Fibroblast of lung (primary cell): ENCODE measurements at regions not wholly inside any gene's neighbourhood (a gene's known extent, or its start where the extent isn't known, plus 50 kb on each side); places are given as distances from the start of the nearest gene placed in this dataset.
A peak's percentile ranks its signal among the peaks of the same experiment; 100 is the strongest.
"Not testable (repeated sequence)": the region's sequence is repeated elsewhere in the genome, so short reads cannot be mapped to it uniquely, and the experiment has no call there.

Experiments
- DNase-seq, 2 donors: peaks; one replicate each; pipeline versions ENCODE4 v3.0.0 to v3.0.0-alpha.2; 2010; ENCODE audit warnings: low read depth in 2 of 2
- H2AFZ ChIP-seq: 2 replicates; pipeline ENCODE4 v1.5.1; 2012; ENCODE audit warnings: low read length, control low read depth, inconsistent platforms
- H3K27ac ChIP-seq: 2 replicates; pipeline ENCODE4 v1.5.1; 2011; ENCODE audit warnings: low read length, control low read depth; ENCODE audit not compliant: insufficient read depth
- H3K27me3 ChIP-seq: 2 replicates; pipeline ENCODE4 v1.5.1; 2011; ENCODE audit warnings: mild to moderate bottlenecking, low read length; ENCODE audit not compliant: control insufficient read depth, insufficient read depth
- H3K36me3 ChIP-seq: 2 replicates; pipeline ENCODE4 v1.5.1; 2011; ENCODE audit warnings: low read length; ENCODE audit not compliant: control insufficient read depth, insufficient read depth
- H3K4me1 ChIP-seq: 2 replicates; pipeline ENCODE4 v1.5.1; 2011; ENCODE audit warnings: low read length; ENCODE audit not compliant: control insufficient read depth, insufficient read depth; ENCODE audit errors: extremely low read depth
- H3K4me2 ChIP-seq: 2 replicates; pipeline ENCODE4 v1.5.1; 2011; ENCODE audit warnings: low read length, control low read depth; ENCODE audit not compliant: insufficient read depth; ENCODE audit errors: extremely low read depth
- H3K4me3 ChIP-seq, 4 experiments: fragments of 200-600 bp in 1 of 4; sonication (generic) in 1 of 4; replicated peaks in 1 of 4; 2 replicates each; pipeline ENCODE4 v1.5.1; 2011 to 2016; ENCODE audit warnings: low read length in 4 of 4, low read depth in 3 of 4, mild to moderate bottlenecking in 3 of 4, control low read depth in 2 of 4, inconsistent platforms in 1 of 4, mixed read lengths in 1 of 4; ENCODE audit not compliant: insufficient read depth in 1 of 4; ENCODE audit errors: control extremely low read depth in 1 of 4
- H3K79me2 ChIP-seq: 2 replicates; pipeline ENCODE4 v1.5.1; 2012; ENCODE audit warnings: mild to moderate bottlenecking, low read length, inconsistent platforms; ENCODE audit not compliant: control insufficient read depth, insufficient read depth
- H3K9ac ChIP-seq: 2 replicates; pipeline ENCODE4 v1.5.1; 2011; ENCODE audit warnings: mild to moderate bottlenecking, low read length, control low read depth; ENCODE audit not compliant: insufficient read depth
- H3K9me3 ChIP-seq: 2 replicates; pipeline ENCODE4 v1.5.1; 2012; ENCODE audit warnings: low read depth, low read length; ENCODE audit not compliant: control insufficient read depth, insufficient read depth
- H4K20me1 ChIP-seq: 2 replicates; pipeline ENCODE4 v1.5.1; 2011; ENCODE audit warnings: low read length; ENCODE audit not compliant: control insufficient read depth, insufficient read depth; ENCODE audit errors: extremely low read depth
- EZH2 ChIP-seq: IDR thresholded peaks from 2 replicates; pipeline ENCODE4 v1.5.1; 2012; ENCODE audit warnings: low read length, control low read depth, mild to moderate bottlenecking; ENCODE audit errors: missing control alignments
- TF ChIP-seq, protein P1 (sequence below), 2 donors: IDR thresholded peaks in 1 of 2; conservative IDR thresholded peaks in 1 of 2; 1 replicate in 1 of 2; 2 replicates in 1 of 2; pipeline ENCODE4 v1.5.1; 2011 to 2012; ENCODE audit warnings: low read length in 2 of 2, control low read depth in 1 of 2, inconsistent platforms in 1 of 2, low read depth in 1 of 2, mild to moderate bottlenecking in 1 of 2

DNA sequence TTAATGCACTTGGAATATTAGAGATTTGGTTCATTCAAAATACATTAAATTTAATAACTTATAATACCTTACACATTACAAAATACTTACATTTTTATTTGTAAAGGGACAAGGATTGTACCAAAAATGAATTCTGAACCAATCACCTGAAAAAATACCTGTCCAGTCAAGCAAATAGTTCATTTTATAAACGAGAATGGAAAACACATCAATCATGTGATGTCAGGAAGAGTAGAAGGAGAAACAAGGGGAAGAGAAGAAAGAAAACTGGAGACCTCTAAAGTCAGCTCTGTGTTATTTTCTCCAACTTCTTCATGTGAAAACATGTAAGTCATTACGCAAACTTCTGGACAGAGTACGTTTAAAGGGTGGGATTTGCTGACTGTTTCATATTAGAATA lies 989.0 kb upstream of the NUDT12 start:
- DNase-seq = peak in 1 of 2 donors; percentile 6
- Histone ChIP-seq H2AFZ (no peak overlapping the region), H3K9ac (no peak overlapping the region), H3K4me2 (no peak overlapping the region), H3K79me2 (no peaks in the 10 kb centered on the region), H3K27ac (no peak overlapping the region), H3K4me3 (no peak overlapping the region), H3K9me3 (no peaks in the 10 kb centered on the region), H3K27me3 (no peaks in the 10 kb centered on the region), H3K4me1 (no peaks in the 10 kb centered on the region), H4K20me1 (no peaks in the 10 kb centered on the region), H3K36me3 (no peaks in the 10 kb centered on the region)
- TF ChIP-seq EZH2 = no peak
- TF ChIP-seq, protein P1, sequence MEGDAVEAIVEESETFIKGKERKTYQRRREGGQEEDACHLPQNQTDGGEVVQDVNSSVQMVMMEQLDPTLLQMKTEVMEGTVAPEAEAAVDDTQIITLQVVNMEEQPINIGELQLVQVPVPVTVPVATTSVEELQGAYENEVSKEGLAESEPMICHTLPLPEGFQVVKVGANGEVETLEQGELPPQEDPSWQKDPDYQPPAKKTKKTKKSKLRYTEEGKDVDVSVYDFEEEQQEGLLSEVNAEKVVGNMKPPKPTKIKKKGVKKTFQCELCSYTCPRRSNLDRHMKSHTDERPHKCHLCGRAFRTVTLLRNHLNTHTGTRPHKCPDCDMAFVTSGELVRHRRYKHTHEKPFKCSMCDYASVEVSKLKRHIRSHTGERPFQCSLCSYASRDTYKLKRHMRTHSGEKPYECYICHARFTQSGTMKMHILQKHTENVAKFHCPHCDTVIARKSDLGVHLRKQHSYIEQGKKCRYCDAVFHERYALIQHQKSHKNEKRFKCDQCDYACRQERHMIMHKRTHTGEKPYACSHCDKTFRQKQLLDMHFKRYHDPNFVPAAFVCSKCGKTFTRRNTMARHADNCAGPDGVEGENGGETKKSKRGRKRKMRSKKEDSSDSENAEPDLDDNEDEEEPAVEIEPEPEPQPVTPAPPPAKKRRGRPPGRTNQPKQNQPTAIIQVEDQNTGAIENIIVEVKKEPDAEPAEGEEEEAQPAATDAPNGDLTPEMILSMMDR (conservative IDR thresholded peaks at IDR 0.05 in 1 of 2, IDR thresholded peaks at IDR 0.05 in 1 of 2; ENCODE audit: low read depth in 1 of 2, low read length in 2 of 2) = no peak

DNA sequence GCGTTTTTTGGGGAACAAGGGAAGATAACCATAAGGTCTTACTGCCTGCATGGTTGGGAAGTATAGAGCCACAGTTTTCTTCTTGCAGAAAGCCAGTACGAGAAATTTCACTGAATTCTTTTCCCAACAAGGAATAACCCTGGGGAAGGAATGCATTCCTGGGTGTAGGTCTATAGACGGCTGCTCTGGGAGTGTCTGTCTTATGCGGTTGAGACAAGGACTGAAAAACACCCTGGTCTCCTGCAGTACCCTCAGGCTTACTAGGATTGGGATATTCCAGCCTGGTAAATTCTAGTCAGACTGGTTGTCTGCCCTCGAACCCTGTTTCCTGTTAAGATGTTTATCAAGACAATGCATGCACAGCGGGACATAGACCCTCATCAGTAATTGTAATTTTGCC lies 984.3 kb upstream of the NUDT12 start:
- H3K36me3 ChIP-seq, DNase-seq, H3K9me3 ChIP-seq, H3K27me3 ChIP-seq, H3K4me2 ChIP-seq, H3K27ac ChIP-seq, H3K4me1 ChIP-seq, H2AFZ ChIP-seq, H3K79me2 ChIP-seq, H4K20me1 ChIP-seq, H3K9ac ChIP-seq, H3K4me3 ChIP-seq: not testable (repeated sequence)

DNA sequence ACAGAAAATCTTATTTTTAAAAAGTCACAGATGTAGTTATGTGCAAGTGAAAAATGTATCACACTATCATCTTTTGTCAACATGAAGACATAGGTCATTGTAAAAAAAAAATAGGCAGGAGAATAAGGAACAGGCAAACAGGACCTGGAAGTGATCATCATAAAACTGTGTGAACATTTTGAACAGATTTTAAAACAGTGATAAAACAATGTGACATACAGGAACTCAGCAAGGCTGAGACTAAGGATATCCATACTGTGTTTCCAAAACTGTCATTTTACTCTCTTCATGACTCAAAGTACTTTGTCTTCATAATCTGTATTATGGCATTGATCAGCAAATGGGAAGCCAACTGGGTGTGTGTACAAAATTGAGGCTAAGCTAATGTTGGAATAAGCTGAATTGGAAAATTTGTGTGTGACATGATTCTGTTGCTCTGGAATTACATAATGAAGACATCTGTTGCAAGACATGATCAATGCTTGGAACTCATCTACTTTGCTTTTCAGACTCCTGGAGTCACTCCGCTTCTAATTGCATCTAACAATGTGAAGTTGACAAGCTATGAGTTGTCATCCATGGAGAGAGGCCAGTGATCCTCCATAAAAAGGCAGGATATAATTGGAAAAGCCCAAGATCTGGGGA lies 978.7 kb upstream of the NUDT12 start:
- TF ChIP-seq EZH2 = no peak
- TF ChIP-seq, protein P1 (conservative IDR thresholded peaks at IDR 0.05 in 1 of 2, IDR thresholded peaks at IDR 0.05 in 1 of 2; ENCODE audit: low read depth in 1 of 2, low read length in 2 of 2) = no peak
- Histone ChIP-seq H3K27ac (no peak overlapping the region), H3K9me3 (no peaks in the 10 kb centered on the region), H3K27me3 (no peaks in the 10 kb centered on the region), H3K4me2 (no peak overlapping the region), H3K4me1 (no peaks in the 10 kb centered on the region), H4K20me1 (no peaks in the 10 kb centered on the region), H2AFZ (no peak overlapping the region), H3K9ac (no peak overlapping the region), H3K4me3 (no peak overlapping the region), H3K79me2 (no peaks in the 10 kb centered on the region), H3K36me3 (no peaks in the 10 kb centered on the region)
- peak in 1 of 2 donors; percentile 2 for DNase-seq
